Fibroblast of skin of back (primary cell): ENCODE measurements at regions not wholly inside any gene's neighbourhood (a gene's known extent, or its start where the extent isn't known, plus 50 kb on each side); places are given as distances from the start of the nearest gene placed in this dataset.

Source experiments
- DNase-seq: peaks from one replicate; pipeline ENCODE4 v3.0.0-alpha.2; 2013

DNA sequence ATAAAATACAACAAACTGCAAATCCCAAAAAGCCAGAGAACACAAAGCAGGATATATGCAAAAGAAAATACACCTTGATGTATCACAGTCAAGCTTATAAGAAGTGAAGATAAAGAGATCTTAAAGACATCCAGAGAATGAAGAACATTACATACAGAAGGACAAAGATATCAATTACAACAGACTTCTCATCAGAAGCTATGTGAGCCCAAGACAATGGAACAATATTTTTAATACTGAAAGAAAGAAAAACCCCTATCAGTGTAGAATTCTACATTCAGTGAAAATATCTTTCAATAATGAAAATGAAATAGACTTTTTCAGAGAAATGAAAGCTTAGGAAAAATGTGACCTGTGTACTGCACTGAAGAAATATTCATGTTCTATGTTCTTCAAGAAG lies 104.5 kb upstream of the PHACTR3 start:
- DNase-seq: no peak

DNA sequence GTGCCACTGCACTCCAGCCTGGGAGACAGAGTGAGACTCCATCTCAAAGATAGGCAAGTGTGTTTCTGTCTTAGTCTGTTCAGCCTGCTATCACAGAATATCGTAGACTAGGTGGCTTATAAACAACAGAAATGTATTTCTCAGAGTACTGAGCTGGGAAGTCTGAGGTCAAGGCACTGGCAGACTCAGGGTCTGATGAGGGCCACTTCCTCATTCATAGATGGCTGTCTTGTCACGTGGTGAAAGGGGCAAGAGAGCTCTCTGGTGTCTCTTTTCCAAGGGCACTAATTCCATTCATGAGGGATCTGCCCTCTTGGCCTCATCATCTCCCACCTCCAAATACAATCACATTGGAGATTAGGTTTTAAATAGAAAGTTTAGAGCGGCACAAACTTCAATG lies 95.6 kb upstream of the PHACTR3 start:
- no peak for DNase-seq

DNA sequence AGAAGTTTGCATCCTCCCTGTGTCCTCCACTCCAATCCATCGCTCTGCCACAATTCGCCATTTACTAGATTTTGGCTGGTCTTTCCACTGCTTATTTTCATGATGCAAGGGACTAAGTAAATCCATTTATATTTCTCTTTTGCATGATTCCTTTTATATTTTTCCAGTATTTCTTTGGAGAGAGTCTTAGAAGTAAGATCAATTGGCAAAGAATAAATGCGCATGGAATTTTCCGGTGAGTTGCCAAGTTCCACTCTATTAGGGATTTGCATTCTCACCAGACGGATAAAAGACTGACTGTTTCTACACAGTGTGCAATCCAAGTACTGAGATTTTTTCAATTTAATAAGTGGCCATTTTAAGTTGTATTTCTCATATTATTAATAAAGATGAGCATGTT lies 91.7 kb upstream of the PHACTR3 start:
- DNase-seq: no peak

GRCh38 chr20:59514554-59514953 lies 89.8 kb upstream of the PHACTR3 start:
- DNase-seq: no peak

DNA sequence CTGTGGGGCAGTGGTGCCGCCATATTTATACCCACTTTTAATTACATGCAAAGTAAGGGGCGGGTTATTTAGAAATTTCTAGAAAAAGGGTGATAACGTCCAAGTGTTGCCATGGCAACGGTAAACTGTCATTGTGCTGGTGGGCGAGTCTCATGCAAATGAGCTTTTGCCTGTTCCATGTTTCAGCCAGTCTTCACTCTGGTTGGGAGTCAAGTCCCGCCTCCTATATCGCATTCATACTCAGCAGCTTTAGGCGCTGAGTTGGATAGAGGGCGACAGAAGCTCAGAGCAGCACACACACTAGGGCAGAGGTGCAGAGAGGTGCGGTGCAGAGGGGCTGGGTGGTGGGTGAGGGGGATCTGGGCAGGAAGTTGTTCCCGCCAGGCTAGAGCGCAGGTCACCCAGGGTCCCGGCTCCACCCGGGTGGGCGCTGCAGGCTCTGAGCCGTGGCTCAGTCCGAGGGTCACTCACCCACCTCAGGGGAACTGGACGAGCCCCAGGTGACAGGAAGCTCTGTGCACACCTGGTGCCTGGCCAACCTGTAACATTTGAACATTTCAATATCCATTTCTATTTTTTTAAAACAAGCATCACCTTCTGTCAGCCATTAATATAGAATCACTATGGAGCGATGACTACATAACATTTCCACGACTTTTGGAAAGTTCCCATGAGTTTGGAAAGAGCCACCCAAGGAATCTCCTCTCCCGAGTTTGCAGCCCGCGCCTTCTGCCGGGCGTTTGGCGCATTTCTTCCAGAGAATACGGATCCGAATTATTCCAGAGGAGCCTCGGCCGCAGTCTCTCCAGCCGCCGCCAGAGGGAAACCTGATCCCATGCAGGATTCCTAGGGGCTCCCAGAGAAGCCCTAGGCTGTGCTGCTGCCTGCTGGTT lies 89.1 kb upstream of the PHACTR3 start:
- DNase-seq: peak; percentile 70

DNA sequence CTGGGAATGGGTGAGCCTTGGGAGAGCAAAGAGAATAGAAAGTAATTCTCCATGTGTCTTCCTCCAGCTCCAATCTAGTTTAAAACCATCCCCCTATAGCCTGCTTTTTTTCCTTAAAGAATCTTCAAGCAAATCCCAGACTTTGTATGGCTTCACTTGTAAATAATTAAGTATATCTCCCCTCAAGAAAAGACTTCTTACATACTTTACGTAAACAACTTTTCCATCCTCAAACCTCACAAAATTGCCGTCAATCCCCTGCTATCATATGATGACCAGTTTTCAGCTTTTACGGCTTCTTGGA lies 88.5 kb upstream of the PHACTR3 start:
- no peak for DNase-seq

- peak; percentile 53 for DNase-seq
Observed at GRCh38 chr20:59518881-59519706, 85.2 kb upstream of the PHACTR3 start.

- DNase-seq: no peak
Observed at GRCh38 chr20:59519707-59520014, 84.7 kb upstream of the PHACTR3 start.

DNA sequence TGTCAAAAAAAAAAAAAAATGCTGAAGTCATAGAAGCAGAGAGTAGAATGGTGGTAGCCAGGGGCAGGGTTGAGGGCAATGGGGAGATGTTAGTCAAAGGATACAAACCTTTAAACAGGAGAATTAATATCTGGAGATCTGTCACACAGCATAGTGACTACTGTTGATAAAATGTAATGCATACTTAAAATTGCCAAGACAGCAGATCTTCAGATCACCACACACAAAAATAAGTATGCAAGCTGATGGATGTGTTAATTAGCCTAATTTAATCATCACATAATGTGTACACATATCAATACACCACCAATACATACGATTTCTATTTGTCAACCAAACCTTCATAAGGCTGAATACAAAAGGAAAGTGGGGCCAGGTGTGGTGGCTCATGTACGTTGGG lies 83.5 kb upstream of the PHACTR3 start:
- no peak for DNase-seq

- DNase-seq: peak; percentile 55
Observed at GRCh38 chr20:59525500-59526241, 78.7 kb upstream of the PHACTR3 start.

DNA sequence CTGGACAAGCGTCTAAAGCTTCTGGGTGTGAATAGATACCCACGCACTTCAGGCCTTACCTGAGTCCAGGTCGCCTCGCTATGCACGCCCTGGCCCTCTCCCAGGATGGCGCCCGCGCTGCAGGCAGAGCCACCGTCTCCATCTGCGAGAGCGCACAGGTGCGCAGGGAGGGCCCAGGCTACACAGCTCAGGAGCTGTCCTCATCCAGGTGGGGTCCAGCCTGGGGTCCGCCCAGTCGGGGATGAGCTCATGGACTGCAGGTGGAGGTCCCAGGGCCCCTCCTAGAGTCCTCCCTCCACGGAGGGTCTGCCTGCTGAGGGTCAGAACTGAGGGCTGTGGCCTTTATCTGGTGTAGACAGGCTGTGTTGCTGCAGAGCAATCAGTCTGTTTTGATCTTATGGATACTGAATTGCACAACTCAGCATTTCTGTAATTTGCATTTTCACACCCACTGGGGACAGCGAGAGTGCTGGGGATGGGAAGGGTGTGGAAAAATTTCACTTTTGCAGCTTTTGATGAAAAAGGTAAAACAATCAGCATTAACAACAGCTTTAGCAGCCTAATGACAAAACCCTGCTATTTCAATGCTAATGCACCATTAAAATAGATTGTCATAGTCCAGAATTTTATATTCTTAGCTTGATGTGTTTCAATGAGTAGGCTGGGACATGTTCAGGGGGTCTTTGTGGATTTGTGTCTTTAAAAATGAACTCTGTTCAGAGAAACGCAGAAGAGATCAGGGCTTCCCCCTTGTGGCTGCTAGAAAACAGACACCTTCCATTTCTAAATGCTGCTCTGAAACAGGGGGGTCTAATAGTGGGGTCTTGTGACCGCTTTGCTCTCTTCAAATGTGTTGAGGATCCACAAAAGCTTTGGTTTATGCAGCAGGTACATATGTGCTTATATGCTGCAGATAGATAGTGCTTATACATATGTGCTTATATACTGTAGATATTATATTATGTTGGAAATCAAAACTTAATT lies 77.8 kb upstream of the PHACTR3 start:
- DNase-seq: peak; percentile 1

DNA sequence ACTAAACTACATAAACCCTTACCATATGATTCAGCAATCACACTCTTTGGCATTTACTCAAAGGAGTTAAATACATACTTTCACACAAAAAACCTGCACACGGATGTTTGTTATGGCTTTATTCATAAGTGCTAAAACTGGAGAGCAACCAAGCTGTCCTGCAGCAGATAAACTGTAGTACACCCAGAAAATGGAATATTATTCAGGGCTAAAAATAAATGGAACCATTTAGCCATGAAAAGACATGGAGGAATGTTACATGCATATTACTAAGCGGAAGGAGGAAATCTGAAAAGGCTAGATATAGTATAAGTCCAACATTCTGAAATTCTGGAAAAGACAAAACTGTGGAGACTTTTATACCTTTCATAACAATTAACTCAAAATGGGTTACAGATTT lies 73.6 kb upstream of the PHACTR3 start:
- no peak for DNase-seq

DNA sequence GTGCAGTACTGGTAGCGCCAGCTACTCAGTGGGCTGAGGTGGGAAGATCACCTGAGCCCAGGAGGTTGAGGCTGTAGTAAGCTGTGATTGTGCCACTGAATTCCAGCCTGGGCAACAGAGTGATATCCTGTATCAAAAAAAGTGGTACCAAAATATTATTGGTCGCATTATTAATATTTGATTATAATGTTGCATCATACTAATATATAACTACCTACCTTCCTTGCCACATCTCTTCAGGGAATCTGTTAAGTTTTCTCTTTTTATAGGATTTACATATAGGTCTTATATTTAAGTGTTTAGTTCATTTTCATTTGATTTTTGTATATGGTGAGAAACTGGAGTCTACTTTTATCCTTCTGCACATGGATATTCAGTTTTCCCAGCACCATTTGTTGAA lies 66.3 kb upstream of the PHACTR3 start:
- no peak for DNase-seq

GRCh38 chr20:59547596-59547995 lies 56.7 kb upstream of the PHACTR3 start:
- DNase-seq: no peak
